ENCODE measurements at regions not wholly inside any gene's neighbourhood (a gene's known extent, or its start where the extent isn't known, plus 50 kb on each side); places are given as distances from the start of the nearest gene placed in this dataset.

DNA sequence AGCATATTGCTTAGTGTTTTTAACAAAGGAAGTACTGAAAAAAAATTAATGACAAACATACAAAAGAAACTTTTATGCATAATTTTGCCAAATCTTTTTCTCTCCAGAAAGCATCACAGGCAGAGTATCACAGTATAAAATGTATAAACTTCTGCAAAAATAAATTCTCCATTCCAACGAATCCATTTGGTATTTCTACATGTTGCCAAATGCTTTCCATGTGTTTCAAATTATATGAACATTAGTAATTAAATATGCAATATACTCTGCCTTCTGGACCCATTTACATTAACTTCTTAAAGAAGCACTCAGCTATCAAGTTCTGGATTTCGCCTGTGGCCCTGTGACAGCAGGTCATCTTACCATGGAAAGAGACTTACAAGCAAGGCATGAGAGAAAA, 189.1 kb upstream of the ALCAM start:
- H3K27me3 ChIP-seq (ENCODE audit: control insufficient read depth, insufficient read depth, low read length), result no peaks in the 10 kb centered on the region
- no peaks in the 10 kb centered on the region for H3K36me3 ChIP-seq (ENCODE audit: control insufficient read depth, insufficient read depth, low read length)
- H3K9me3 ChIP-seq (ENCODE audit: control insufficient read depth, insufficient read depth, low read depth, low read length), result no peaks in the 10 kb centered on the region
- no peak overlapping the region for H3K4me3 ChIP-seq (ENCODE audit: low read depth in 2 of 2, low read length in 2 of 2)
- CTCF ChIA-PET, result no interaction called here
- H3K4me1 ChIP-seq (ENCODE audit: control insufficient read depth, insufficient read depth, low read length), result no peaks in the 10 kb centered on the region
- no peak for ATAC-seq
- H3K27ac ChIP-seq (ENCODE audit: low read length), result no peak overlapping the region
- BruUV-seq (replicated peaks), result no TSS peak
- no peak for DNase-seq (ENCODE audit: low read depth, low spot score)
- POLR2A ChIA-PET, result no interaction called here
- in situ Hi-C loops (cut with HindIII; ENCODE audit: low pct_unique_long_range_greater_than_20kb, low sequenced_read_pairs), result no loop called here
- TF ChIP-seq POLR2AphosphoS5 (IDR thresholded peaks at IDR 0.05; ENCODE audit: low read depth, low read length) (no peak), SIN3A (IDR thresholded peaks at IDR 0.05; ENCODE audit: borderline replicate concordance, insufficient read depth, low read depth, low read length) (no peak), TCF7L2 (IDR thresholded peaks at IDR 0.05; ENCODE audit: low read depth, low read length) (no peak)
- TF ChIP-seq, protein P1, sequence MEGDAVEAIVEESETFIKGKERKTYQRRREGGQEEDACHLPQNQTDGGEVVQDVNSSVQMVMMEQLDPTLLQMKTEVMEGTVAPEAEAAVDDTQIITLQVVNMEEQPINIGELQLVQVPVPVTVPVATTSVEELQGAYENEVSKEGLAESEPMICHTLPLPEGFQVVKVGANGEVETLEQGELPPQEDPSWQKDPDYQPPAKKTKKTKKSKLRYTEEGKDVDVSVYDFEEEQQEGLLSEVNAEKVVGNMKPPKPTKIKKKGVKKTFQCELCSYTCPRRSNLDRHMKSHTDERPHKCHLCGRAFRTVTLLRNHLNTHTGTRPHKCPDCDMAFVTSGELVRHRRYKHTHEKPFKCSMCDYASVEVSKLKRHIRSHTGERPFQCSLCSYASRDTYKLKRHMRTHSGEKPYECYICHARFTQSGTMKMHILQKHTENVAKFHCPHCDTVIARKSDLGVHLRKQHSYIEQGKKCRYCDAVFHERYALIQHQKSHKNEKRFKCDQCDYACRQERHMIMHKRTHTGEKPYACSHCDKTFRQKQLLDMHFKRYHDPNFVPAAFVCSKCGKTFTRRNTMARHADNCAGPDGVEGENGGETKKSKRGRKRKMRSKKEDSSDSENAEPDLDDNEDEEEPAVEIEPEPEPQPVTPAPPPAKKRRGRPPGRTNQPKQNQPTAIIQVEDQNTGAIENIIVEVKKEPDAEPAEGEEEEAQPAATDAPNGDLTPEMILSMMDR (IDR thresholded peaks at IDR 0.05), result no peak
- TF ChIP-seq, protein P2, sequence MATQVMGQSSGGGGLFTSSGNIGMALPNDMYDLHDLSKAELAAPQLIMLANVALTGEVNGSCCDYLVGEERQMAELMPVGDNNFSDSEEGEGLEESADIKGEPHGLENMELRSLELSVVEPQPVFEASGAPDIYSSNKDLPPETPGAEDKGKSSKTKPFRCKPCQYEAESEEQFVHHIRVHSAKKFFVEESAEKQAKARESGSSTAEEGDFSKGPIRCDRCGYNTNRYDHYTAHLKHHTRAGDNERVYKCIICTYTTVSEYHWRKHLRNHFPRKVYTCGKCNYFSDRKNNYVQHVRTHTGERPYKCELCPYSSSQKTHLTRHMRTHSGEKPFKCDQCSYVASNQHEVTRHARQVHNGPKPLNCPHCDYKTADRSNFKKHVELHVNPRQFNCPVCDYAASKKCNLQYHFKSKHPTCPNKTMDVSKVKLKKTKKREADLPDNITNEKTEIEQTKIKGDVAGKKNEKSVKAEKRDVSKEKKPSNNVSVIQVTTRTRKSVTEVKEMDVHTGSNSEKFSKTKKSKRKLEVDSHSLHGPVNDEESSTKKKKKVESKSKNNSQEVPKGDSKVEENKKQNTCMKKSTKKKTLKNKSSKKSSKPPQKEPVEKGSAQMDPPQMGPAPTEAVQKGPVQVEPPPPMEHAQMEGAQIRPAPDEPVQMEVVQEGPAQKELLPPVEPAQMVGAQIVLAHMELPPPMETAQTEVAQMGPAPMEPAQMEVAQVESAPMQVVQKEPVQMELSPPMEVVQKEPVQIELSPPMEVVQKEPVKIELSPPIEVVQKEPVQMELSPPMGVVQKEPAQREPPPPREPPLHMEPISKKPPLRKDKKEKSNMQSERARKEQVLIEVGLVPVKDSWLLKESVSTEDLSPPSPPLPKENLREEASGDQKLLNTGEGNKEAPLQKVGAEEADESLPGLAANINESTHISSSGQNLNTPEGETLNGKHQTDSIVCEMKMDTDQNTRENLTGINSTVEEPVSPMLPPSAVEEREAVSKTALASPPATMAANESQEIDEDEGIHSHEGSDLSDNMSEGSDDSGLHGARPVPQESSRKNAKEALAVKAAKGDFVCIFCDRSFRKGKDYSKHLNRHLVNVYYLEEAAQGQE (IDR thresholded peaks at IDR 0.05; ENCODE audit: insufficient read depth in 1 of 2, low read depth in 2 of 2, low read length in 1 of 2), result no peak
- intact Hi-C loops (cut with micrococcal nuclease; ENCODE audit: unreplicated experiment), result no loop called here

DNA sequence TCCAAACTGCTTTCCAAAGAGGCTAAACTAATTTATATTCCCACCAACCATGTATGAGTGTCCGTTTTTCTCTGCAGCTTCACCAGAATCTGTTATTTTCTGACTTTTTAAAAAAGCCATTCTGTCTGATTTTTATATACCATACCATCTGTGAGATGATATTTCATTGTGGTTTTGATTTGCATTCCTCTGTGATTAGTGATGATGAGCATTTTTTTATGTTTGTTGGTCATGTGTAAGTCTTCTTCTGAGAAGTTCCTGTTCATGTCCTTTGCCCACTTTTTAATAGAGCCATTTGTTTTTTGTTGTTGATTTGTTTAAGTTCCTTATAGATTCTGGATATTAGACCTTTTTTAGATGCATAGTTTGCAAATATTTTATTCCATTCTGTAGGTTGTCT, 179.4 kb upstream of the ALCAM start:
- TF ChIP-seq, protein P2 (IDR thresholded peaks at IDR 0.05; ENCODE audit: insufficient read depth in 1 of 2, low read depth in 2 of 2, low read length in 1 of 2), result no peak
- TF ChIP-seq POLR2AphosphoS5 (IDR thresholded peaks at IDR 0.05; ENCODE audit: low read depth, low read length) (no peak), SIN3A (IDR thresholded peaks at IDR 0.05; ENCODE audit: borderline replicate concordance, insufficient read depth, low read depth, low read length) (no peak), TCF7L2 (IDR thresholded peaks at IDR 0.05; ENCODE audit: low read depth, low read length) (no peak)
- TF ChIP-seq, protein P1 (IDR thresholded peaks at IDR 0.05), result no peak
- no peaks in the 10 kb centered on the region for H3K36me3 ChIP-seq (ENCODE audit: control insufficient read depth, insufficient read depth, low read length)
- H3K4me3 ChIP-seq (ENCODE audit: low read depth in 2 of 2, low read length in 2 of 2), result no peak overlapping the region
- ChIA-PET POLR2A (no interaction called here), CTCF (no interaction called here)
- no peaks in the 10 kb centered on the region for H3K27me3 ChIP-seq (ENCODE audit: control insufficient read depth, insufficient read depth, low read length)
- no peaks in the 10 kb centered on the region for H3K4me1 ChIP-seq (ENCODE audit: control insufficient read depth, insufficient read depth, low read length)
- in situ Hi-C loops (cut with HindIII; ENCODE audit: low pct_unique_long_range_greater_than_20kb, low sequenced_read_pairs) (no loop called here), intact Hi-C loops (cut with micrococcal nuclease; ENCODE audit: unreplicated experiment) (no loop called here)
- BruUV-seq (replicated peaks), result no TSS peak
- no peak overlapping the region for H3K27ac ChIP-seq (ENCODE audit: low read length)
- H3K9me3 ChIP-seq (ENCODE audit: control insufficient read depth, insufficient read depth, low read depth, low read length), result peaks cover 4% of the 10 kb centered on the region; the same call in 1 of the 2 replicates
- DNase-seq (ENCODE audit: low read depth, low spot score) (no peak), ATAC-seq (no peak)
